ENCODE measurements at regions not wholly inside any gene's neighbourhood (a gene's known extent, or its start where the extent isn't known, plus 50 kb on each side); places are given as distances from the start of the nearest gene placed in this dataset.

DNA sequence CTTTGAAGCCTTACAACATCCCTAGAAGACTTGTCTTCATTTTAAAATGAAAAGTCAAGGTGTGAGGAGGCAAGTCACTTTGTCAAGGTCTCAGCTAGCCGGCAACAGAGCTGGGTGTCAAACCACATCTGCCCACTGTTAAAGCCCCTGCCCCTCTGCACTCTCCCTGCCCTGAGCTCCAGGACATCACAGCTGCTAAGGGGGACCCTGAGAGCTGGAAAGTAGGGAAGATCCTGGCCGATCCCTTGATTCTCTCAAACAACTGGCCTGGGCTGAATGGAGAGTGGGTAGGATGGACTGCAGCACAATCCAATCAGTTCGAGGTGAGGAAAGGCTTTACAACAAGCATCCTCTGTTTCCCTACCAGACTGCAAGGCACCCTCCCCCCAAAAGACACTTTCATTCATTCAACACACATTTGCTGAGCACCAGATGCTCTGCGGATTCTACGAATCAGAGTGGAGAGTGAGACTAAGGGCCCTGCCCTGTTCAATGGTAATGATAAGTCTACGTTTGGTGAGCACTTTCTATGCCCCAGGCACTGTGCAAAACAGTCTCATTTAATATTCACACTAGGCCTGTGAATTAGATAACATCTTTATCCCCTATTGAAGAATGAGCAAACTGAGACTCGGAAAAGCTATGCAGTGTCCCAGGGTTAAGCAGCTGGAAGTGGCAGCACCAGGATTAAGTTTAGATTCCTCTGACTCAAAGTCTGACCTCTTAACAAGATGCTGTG is 148.1 kb downstream of the HERPUD2 start:
- ATAC-seq (no peak), DNase-seq (ENCODE audit: low spot score in 2 of 2) (peak in 1 of 2 donors; percentile 37)
- Mint-ChIP-seq H3K4me1 (no peaks in the 10 kb centered on the region), H3K4me3 (no peak overlapping the region), H3K27ac (no peak overlapping the region), H3K36me3 (no peaks in the 10 kb centered on the region), H3K9me3 (no peaks in the 10 kb centered on the region)

DNA sequence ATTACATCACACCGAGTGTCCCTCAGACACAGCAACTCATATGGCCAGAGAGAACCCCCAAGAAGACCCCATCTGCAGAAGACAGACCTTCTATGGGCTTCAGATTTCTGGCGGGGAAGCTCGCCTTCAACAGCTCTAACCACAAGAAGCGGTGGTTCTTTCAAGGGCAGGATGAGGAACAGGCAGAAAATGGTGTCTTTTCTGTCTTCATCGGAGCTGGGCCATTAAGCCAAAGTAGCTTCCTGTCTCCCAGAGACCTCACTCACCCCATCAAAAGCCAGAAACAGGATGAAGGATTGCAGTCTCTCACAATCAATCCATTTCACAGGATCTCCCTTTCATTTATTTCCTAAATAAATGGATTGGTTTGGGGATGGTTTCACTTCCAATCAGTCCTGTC is 149.1 kb downstream of the HERPUD2 start:
- no peak overlapping the region for H3K27ac Mint-ChIP-seq
- ATAC-seq = no peak
- H3K4me1 Mint-ChIP-seq = no peaks in the 10 kb centered on the region
- no peaks in the 10 kb centered on the region for H3K9me3 Mint-ChIP-seq
- H3K36me3 Mint-ChIP-seq = no peaks in the 10 kb centered on the region
- no peak overlapping the region for H3K4me3 Mint-ChIP-seq
- DNase-seq (ENCODE audit: low spot score in 2 of 2) = peak in 1 of 2 donors; percentile 44

DNA sequence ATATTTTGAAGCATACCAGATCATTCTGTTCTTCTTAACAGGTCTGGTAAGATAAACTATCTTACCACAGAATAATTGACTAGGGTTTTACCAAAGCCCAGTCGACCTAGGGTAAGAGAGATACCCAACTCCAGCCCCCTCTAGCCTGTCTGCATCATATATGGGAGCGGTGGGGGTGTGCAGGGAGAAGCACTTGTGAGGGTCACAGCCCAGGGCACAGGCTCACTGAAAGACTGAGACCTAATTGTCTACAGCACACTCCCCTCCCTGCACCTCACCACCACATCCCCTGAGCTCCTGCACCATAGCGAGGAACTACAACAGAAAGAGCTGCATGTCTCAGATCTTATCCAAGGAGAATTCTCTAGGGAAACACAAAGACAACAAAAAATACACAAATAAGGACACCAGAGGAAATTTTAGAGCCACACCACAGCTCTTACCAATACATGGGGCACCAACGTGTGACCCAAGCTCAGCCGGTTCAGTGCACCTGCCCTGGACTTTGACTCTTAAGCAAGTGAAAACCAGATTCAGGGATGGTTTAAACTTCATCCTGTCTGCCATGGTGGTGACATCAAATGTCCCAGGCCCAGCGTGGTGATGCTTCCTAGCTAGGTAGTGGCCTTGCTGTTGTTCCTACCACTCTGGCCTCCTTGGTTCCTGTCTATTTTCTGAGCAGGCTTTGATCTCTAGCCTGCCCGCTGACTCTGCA is 150.8 kb downstream of the HERPUD2 start:
- Mint-ChIP-seq H3K36me3 (no peaks in the 10 kb centered on the region), H3K4me1 (no peaks in the 10 kb centered on the region), H3K9me3 (no peaks in the 10 kb centered on the region), H3K27ac (no peak overlapping the region), H3K4me3 (no peak overlapping the region)
- ATAC-seq = peak; percentile 12
- peak in 1 of 2 donors; percentile 35 for DNase-seq (ENCODE audit: low spot score in 2 of 2)

GRCh38 chr7:35537067-35538023 is 157.6 kb downstream of the HERPUD2 start:
- Mint-ChIP-seq H3K9me3 (no peaks in the 10 kb centered on the region), H3K4me1 (no peaks in the 10 kb centered on the region), H3K4me3 (peak overlapping the region; percentile 62), H3K36me3 (no peaks in the 10 kb centered on the region), H3K27ac (no peak overlapping the region)
- DNase-seq (ENCODE audit: low spot score in 2 of 2) (peak; percentile 79 to 88), ATAC-seq (peak; percentile 95)

DNA sequence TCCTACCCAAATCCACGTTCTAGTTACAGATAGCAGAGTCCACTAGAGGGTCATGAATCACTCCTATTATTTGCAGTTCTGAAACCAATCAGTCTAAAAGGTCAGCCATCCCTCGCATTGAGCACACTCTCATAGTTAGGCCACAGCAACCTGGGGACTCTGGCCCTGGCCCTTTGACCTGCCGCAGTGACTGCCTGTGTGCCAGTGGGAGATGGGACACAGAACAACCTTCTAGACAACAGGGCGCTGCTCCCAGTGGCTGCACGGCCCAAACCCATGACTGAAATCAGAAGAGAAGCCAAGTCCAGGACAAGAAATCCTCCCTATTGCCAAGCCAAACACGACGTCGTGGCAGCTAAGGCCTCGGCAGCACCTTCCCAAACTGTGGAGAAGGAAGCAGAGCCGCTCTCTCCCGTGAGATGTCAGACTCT is 158.5 kb downstream of the HERPUD2 start:
- Mint-ChIP-seq H3K36me3 (no peaks in the 10 kb centered on the region), H3K9me3 (no peaks in the 10 kb centered on the region), H3K27ac (no peak overlapping the region), H3K4me1 (no peaks in the 10 kb centered on the region), H3K4me3 (peak overlapping the region; percentile 62)
- DNase-seq (ENCODE audit: low spot score in 2 of 2) = no peak
- ATAC-seq = no peak

- no peaks in the 10 kb centered on the region for H3K4me1 Mint-ChIP-seq
- DNase-seq (ENCODE audit: low spot score in 2 of 2) (no peak), ATAC-seq (no peak)
- H3K36me3 Mint-ChIP-seq = no peaks in the 10 kb centered on the region
- no peak overlapping the region for H3K4me3 Mint-ChIP-seq
- H3K27ac Mint-ChIP-seq = no peak overlapping the region
- no peaks in the 10 kb centered on the region for H3K9me3 Mint-ChIP-seq
Measured at GRCh38 chr7:35533902-35534301, 161.0 kb downstream of the HERPUD2 start.

DNA sequence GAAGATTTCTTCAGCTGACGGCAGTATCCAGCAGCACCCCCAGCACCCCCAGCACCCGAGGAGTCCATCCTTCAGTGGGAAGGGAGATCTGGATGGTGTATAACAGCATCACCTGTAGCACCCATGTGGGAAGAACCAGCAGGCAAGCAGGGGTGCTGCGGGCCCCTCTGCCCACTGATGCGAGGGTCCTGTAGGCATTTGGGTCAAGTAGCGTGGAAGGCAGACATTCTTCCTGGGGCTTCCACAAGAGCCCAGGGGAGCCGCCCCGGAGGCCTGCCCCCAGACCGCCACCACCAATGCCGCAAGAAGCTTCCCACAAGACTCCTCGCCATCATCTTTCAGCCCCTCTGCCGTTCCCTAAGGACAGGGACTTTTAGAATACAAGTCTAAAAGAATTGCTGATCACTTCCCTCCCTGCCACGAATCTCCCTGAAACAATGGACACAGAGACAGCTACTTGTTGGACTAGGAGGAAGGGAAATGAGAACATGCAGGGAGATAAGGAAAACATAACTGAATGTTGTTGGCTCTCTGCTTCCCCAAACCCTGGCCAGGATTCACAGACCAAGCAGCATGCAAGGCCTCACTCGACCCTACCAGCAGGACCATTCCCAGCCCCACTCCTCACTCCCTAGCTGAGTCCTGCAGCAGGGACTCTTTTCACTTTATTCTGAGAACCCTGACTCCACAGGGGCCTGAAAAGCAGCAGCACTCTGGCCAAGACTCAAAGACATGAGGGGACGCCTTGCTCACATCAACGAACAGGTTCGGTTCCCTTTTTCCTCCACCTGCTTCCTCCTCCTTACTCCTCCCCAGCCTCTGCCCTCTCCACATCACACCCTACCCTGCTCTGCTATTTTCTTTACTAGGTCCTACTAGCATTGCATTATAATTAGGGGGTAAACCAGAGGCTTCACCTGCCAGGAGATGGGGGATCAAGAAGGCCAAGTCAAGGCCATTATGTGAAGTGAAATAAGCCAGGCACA is 164.5 kb downstream of the HERPUD2 start:
- no peak overlapping the region for H3K4me3 Mint-ChIP-seq
- H3K36me3 Mint-ChIP-seq = no peaks in the 10 kb centered on the region
- DNase-seq (ENCODE audit: low spot score in 2 of 2) (no peak), ATAC-seq (peak; percentile 24)
- H3K4me1 Mint-ChIP-seq = no peaks in the 10 kb centered on the region
- H3K27ac Mint-ChIP-seq = no peak overlapping the region
- H3K9me3 Mint-ChIP-seq = no peaks in the 10 kb centered on the region

DNA sequence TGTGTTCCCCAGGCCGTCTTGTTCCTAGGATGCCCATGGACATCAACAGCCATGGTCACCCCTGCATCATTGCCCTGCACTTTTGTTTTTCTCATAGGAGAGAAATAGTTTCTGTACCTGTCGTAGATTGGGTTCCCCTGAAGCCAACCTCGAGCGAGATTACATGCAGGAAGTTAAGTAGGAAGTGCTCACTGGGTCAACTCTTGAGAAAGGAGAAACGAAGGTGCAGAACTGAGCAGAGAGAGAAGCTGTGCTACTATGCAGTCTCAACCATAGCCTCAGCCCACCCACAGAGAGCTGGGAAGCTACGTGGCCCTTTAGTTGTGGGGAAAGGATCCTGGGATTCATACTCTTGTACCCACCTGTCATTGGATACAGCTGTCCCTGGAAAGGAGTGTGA is 165.2 kb downstream of the HERPUD2 start:
- no peaks in the 10 kb centered on the region for H3K4me1 Mint-ChIP-seq
- no peak for ATAC-seq
- no peak for DNase-seq (ENCODE audit: low spot score in 2 of 2)
- no peaks in the 10 kb centered on the region for H3K36me3 Mint-ChIP-seq
- H3K4me3 Mint-ChIP-seq = no peak overlapping the region
- H3K9me3 Mint-ChIP-seq = no peaks in the 10 kb centered on the region
- H3K27ac Mint-ChIP-seq = no peak overlapping the region

GRCh38 chr7:35528381-35528977 is 166.5 kb downstream of the HERPUD2 start:
- H3K27ac Mint-ChIP-seq = no peak overlapping the region
- no peaks in the 10 kb centered on the region for H3K4me1 Mint-ChIP-seq
- H3K36me3 Mint-ChIP-seq = no peaks in the 10 kb centered on the region
- ATAC-seq (no peak), DNase-seq (ENCODE audit: low spot score in 2 of 2) (no peak)
- H3K4me3 Mint-ChIP-seq = no peak overlapping the region
- no peaks in the 10 kb centered on the region for H3K9me3 Mint-ChIP-seq

DNA sequence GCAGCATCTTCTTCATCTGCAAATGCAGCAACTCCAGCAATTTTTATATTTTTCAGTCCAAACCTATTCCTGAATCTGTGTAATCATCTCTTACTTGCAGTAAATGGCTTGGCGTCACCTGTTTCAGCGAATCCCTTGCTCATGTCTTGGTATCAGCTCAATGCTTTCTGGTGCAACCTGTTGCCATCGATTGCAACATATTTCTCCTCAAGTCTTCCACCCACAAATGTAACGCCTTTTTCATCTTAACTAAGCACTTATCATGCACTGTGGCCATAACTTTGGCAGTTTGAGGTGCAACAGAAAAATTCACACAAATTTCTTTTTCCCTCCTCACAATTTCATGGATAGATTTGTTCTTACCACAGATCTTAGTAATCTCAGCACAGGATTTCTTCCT is 168.3 kb downstream of the HERPUD2 start:
- no peak overlapping the region for H3K27ac Mint-ChIP-seq
- ATAC-seq (no peak), DNase-seq (ENCODE audit: low spot score in 2 of 2) (no peak)
- H3K4me1 Mint-ChIP-seq = no peaks in the 10 kb centered on the region
- H3K4me3 Mint-ChIP-seq = no peak overlapping the region
- no peaks in the 10 kb centered on the region for H3K36me3 Mint-ChIP-seq
- no peaks in the 10 kb centered on the region for H3K9me3 Mint-ChIP-seq

GRCh38 chr7:35524112-35524804 is 170.7 kb downstream of the HERPUD2 start:
- ATAC-seq = no peak
- no peaks in the 10 kb centered on the region for H3K9me3 Mint-ChIP-seq
- no peak overlapping the region for H3K4me3 Mint-ChIP-seq
- H3K4me1 Mint-ChIP-seq = peaks cover 4% of the 10 kb centered on the region
- DNase-seq (ENCODE audit: low spot score in 2 of 2) = no peak
- no peak overlapping the region for H3K27ac Mint-ChIP-seq
- H3K36me3 Mint-ChIP-seq = no peaks in the 10 kb centered on the region

DNA sequence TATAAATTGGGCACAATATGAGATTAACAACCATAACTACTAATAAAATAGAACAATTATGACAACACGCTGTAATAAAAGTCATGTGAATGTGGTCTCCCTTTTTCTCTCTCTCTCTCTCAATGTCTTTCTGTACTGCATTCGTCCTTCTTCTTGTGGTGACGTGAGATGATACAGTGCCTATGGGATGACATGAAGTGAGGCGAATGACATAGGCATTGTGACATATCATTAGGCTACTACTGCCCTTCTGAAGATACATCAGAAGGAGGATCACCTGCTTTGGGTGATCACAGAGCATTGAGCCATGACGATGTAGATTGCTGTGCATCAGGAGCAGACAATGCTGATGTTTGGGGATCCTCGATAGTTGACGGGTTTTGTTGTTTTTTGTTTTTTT is 171.6 kb downstream of the HERPUD2 start:
- Mint-ChIP-seq H3K4me3 (no peak overlapping the region), H3K36me3 (no peaks in the 10 kb centered on the region), H3K9me3 (no peaks in the 10 kb centered on the region), H3K27ac (no peak overlapping the region), H3K4me1 (peaks cover 4% of the 10 kb centered on the region)
- DNase-seq (ENCODE audit: low spot score in 2 of 2) (no peak), ATAC-seq (no peak)

GRCh38 chr7:35522697-35523096 is 172.2 kb downstream of the HERPUD2 start:
- ATAC-seq (no peak), DNase-seq (ENCODE audit: low spot score in 2 of 2) (no peak)
- Mint-ChIP-seq H3K4me1 (peaks cover 4% of the 10 kb centered on the region), H3K36me3 (no peaks in the 10 kb centered on the region), H3K4me3 (no peak overlapping the region), H3K27ac (no peak overlapping the region), H3K9me3 (no peaks in the 10 kb centered on the region)

DNA sequence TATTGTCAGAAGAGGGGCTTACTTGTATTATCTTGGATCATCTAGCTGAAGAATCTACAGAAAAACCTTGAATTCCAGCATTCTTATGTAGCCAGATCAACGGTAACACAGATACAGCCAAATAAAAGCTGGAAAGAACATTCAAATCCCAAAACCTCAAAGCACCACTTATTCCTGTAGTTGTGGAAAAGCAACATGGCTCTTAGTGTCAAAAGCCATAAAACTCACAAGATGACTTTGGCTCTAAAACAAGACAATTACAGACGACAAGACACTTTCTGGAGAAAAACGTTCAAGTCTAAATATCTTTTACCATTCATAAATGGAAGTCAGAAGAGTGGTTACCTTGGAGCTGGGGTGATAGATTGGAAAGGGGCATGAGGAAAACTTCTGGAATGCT is 173.0 kb downstream of the HERPUD2 start:
- Mint-ChIP-seq H3K9me3 (no peaks in the 10 kb centered on the region), H3K36me3 (no peaks in the 10 kb centered on the region), H3K4me1 (peaks cover 4% of the 10 kb centered on the region), H3K27ac (no peak overlapping the region), H3K4me3 (no peak overlapping the region)
- DNase-seq (ENCODE audit: low spot score in 2 of 2) = no peak
- ATAC-seq = no peak

All from stimulated activated effector memory CD8-positive, alpha-beta T cell treated with anti-CD3 and anti-CD28 coated beads, Interleukin-12 subunit alpha, Interleukin-12 subunit beta, amount 100 ng/mL, for 72 hours (primary cell).